ENCODE measurements at regions not wholly inside any gene's neighbourhood (a gene's known extent, or its start where the extent isn't known, plus 50 kb on each side); places are given as distances from the start of the nearest gene placed in this dataset.

DNA sequence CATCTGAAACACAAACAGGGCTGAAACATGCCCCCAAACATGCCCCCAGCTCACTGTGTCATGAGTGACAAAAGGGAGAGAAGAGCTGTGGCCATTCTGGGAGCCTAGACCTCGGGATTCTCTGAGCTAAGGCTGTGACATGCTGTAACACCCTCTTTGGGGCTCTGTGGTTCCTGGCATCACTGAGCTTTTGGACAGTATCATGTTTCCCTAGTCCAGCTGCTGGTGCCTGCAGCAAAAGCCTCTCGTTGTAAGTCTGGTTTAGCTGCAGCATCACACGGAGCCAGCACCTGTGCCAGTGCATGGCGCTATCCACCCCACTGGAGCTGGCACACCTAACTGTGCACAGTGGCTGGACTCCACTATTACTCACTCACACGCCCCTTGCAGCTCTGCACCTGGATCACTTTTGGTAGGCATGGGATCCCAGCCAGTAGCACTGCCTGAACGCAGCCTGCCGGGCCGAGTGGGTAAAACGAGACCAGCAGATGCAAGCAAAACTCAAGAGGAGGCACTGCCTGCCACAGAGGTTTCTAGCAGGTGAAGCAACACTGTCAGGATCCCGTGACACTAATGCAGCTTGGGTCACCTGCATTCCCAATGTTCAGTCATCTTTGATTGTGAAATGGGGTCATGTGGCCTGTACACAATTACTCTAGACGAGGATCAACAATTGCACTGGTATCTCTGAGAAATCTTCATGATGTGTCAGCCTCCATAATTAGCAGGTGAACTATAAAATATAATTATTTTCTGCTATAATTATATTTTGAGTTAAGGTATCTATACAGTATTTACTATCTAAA, 547.2 kb downstream of the ZNF804A start:
- intact Hi-C loops (cut with DNase I), result no loop called here
- peak in 2 of 10 donors; percentile 67 to 72 for DNase-seq

DNA sequence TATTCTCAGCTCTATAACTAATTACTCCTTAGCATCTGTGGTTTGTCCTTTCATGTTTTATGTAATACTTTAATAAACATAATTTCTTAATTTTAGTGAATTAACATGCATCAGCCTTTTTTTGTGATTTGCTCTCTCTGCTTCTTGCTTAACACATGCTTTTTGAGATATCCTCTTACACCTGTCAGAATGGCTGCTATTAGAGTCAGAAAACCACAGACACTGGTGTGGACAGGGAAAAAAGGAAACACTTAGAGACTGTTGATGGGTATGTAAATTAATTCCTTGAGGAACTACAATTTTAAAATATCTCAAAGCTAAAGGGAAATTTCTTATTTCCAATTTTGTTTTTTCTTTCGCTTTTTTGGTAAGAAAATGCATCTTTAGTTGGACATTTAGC, 549.0 kb downstream of the ZNF804A start:
- intact Hi-C loops (cut with DNase I), result no loop called here
- no peak for DNase-seq

DNA sequence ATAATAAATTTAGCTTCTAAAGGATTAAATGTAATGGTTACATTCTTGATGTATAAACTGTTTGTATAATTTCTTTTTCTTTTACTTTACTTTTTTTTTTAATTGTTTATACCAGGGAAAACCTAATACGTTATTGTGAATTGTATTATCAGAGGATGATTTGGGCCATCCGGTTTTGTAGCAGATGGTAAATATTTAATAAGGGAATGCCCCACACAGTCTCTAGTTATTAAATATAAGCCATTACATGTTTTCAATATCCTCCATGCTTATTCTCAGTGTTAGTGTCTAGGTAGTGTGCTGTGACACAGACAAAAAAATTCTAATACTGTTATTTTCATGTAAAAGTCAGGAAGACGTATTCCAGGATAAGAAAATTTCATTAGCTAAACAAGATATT, 553.9 kb downstream of the ZNF804A start:
- DNase-seq, result no peak
- intact Hi-C loops (cut with DNase I), result no loop called here

DNA sequence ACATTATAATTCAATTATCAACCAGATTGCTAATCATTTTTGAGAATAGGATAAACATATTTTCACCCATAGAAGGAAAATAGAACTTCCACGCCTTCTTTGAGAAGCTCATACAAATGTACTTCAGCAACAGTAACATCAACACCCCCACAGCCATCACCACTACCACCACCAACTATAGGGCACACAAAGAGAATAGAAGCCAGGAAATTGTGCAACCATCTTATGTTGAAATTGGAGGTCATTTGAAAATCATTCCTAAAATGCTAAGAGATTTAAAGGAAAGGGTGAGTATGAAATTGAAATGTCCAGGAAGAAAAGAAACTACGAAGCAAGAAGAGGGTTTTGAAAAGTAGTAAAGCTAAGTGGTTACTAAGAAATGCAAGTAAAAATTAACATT, 563.4 kb downstream of the ZNF804A start:
- DNase-seq, result no peak
- intact Hi-C loops (cut with DNase I), result no loop called here

DNA sequence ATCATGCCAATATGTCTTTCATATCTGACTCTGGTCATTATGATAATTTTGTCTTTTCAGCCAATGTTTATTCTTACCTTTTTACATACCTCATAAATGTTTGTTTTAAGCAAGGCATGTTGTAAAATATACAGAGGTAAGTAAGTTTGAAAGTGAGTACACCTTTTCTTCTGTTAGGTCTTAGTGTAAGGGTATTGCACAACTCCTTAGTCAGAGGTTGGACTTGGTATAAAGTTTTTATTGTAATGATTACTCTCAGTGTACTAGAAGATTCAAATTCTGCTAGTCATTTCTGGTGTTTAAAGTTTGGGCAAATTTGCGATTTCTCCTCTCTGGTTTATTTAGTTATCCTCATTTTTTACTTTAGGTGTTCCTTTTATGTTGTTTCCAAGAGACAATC, 564.3 kb upstream of the FSIP2 start:
- intact Hi-C loops (cut with DNase I), result no loop called here
- DNase-seq, result no peak

DNA sequence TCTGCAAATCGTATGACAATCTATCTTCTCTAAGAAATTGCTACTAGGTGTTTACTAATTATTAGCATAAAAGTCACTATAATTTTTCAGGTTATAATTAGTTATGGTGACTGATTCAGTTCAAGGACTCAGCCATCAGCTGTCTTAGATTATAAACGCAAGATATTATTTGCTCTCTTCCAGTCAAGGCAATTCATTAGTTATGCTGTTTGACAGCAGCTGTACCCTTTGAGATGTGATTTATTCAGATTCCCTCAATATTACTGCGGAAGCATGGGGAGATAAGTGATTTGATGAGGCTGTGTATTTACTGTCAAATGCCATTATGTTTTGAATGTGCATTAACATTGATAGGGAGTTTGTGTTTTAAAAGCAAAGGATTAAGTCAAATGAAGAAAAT, 558.9 kb upstream of the FSIP2 start:
- intact Hi-C loops (cut with DNase I), result no loop called here

DNA sequence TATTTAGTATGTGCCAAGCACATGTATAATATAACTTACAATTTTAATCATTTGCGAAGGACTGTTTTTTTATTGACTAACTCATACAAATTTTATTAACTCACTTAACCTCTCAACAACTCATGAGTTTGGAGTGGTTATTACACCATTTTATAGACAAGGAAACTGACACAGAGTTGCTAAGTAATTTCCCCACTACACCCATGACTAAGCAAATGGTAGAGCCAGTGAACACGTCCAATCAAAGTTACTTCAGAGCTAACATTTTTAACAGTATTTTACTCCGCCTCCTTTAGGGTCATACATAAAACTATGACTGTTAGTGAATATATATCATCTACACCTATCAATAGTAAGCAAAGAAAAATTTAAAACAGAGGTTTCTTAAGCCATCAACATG, 556.7 kb upstream of the FSIP2 start:
- intact Hi-C loops (cut with DNase I), result no loop called here
- DNase-seq, result no peak

More for the DNA sequence above, 558.9 kb upstream of the FSIP2 start:
- DNase-seq, result no peak

DNA sequence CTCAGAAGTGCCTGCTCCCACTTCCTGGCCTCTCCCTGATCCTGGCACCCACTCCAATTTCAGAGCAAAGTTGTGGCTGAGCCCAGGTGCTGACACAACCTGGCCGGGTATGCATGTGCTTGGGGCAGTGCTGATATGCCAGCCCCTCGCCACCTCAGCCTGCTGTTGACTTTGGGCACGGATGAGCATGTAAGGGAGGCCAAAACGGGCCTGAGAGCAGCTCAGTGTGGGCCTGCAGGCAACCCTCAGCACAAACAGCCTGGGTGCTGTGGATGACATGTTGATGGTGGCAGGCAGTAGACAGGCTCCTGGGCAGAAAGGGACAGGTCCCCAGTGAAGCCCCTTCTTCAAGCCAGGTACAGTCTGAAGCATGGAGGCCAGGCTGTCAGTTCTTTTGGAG, 553.6 kb upstream of the FSIP2 start:
- intact Hi-C loops (cut with DNase I), result no loop called here
- DNase-seq, result no peak

DNA sequence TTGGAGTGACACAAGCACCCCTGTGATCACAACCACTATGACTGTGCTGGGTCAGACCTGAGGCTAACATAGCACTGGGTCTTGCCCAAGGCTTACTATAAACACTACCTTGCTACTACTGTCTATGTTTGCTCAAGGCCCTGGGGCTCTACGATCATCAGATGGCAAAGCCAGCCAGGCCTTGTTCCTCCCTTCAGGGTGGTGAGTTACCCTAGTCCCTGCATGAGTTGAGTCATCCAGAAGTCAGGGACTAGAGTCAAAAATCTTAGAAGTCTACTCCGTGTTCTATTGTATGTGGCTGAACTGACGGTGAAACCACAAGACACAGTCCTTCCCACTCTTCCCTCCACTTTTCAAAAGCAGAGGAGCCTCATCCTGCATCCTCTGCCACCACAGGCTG, 551.2 kb upstream of the FSIP2 start:
- no peak for DNase-seq
- intact Hi-C loops (cut with DNase I), result no loop called here

DNA sequence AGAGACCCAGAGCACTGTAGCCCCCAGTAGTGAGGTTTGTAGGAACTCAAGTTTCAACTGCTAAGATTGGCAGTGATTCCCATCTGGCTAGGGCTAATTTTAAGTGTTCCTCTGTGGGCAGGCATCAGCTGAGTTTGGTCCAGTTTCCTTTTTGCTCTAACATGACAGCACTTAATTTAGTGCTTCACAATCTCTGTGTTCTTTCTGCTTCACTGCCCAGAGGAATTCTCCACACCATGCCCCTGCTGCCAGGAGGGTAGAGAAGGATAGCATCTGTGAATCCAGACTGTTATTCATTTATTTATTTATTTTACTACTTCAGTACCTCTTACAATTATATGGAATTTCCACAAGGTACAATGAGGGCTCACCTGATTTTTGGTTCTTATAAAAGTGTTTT, 549.9 kb upstream of the FSIP2 start:
- intact Hi-C loops (cut with DNase I), result no loop called here
- no peak for DNase-seq

DNA sequence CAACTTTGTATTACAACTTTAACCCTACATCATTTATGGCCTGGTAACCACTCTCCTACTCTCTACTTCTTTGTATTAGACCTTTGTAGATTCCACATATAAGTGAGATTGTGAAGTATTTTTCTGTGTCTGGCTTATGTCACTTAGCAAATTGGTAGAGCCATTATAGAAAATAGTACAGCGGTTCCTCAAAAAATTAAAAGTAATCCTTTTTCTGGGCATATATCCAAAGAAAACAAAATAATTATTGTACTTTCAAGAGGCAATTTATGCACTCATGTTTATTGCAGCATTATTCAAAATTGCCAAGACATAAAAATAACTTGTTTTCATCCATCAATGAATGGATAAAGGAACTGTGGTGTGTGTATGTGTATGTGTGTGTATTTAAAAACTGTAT, 537.5 kb upstream of the FSIP2 start:
- intact Hi-C loops (cut with DNase I), result no loop called here
- no peak for DNase-seq

DNA sequence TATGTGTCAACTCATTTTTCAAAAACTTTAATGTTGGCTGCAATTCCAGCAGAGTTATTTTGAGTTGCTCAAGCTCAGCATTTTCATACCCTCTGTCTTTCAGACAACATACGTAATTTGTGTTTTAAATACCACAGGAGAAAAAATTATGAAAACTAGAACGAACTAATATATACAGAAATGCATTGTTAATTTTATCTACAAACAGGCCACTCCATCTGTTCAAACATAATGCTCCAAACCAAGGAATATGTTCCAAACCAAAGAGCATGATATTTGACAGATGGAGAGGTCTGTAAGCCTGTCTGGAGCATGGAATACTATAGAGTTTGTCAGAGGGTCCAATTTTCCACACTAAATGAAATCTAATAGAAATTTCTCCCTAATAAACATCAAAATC, 536.2 kb upstream of the FSIP2 start:
- intact Hi-C loops (cut with DNase I), result no loop called here
- no peak for DNase-seq

DNA sequence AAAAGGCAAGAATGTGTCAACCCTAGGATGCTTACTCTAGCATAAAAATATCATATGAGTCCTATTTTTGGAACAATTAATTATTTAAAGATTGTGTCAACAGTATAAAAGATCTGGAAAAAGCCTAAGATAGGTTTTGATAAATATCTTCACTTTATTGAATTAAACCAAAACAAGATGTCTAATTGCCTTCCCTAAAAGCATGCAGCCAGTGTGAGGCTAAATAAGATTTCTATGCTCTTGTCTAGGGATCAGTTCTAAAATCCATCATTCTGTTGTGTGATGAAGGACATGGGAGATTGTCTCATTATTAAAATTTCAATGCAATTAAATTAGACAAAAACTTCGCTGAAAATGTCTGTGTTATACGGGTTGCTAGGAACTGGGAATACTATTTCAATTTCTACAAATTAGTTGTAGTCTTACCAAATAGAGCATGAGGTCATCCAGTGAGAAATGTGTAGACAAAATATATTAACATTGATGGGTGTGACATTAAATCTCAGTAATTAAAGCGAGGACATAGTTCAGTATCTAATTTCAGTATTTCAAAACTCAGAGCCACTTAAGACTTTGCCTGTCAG, 535.6 kb upstream of the FSIP2 start:
- intact Hi-C loops (cut with DNase I), result no loop called here
- no peak for DNase-seq

DNA sequence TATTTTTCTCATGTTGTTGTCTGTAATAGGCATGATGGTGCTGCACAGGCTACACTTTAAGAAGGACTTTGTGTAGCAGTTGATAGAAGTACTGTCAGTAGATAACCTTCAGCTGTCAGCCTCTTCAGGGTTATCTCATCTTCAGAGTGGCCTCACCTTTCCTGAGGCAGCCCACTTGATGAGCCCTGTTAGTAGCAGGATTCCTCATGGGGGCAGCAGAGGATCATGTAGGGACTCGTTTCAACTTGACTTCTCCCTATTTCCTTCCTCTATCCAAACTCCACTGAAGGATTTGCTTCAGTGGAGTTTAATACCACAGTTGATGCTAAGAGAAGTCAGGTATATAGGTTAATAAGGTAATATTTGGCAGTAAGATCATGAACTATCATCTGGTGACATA, 530.3 kb upstream of the FSIP2 start:
- DNase-seq, result peak in 1 of 10 donors; percentile 19
- intact Hi-C loops (cut with DNase I), result no loop called here

DNA sequence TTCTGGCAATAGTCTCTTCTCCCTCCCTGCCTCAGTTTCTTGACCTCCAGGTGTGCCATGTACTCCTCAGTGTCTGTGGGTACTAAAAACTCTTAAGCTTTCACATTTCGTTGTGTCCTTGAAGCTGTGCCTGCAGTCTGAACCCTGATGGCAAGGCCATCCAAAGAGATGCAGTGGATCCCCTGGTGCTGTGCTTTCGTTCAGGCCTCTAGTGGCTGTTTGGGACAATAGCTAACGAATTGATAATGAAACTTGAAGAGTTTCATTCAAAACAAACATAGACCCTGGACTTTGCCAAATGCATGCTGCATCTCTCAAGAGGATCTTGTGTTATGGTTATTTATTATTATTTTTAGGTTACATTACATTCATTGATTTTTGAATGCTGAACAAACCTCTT, 523.1 kb upstream of the FSIP2 start:
- no peak for DNase-seq
- intact Hi-C loops (cut with DNase I), result no loop called here

DNA sequence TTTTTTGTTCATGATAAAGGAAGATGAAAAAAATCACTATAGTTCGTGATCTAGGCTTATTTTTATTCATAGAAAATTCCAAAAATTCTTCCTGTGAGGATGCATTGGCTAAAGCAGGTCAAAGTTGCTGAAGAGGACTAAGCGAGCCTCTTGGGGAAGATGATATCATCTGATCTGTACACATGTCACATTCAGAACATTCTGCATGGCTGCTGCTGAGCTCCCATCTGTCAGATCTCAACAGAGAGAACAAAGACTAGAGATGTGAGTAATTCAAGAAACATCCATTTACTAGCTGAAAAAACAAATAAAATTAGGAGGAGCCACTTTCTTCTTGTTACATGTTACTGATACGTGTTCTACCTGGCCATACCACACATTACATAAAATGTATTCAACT, 518.6 kb upstream of the FSIP2 start:
- DNase-seq, result no peak
- intact Hi-C loops (cut with DNase I), result no loop called here

DNA sequence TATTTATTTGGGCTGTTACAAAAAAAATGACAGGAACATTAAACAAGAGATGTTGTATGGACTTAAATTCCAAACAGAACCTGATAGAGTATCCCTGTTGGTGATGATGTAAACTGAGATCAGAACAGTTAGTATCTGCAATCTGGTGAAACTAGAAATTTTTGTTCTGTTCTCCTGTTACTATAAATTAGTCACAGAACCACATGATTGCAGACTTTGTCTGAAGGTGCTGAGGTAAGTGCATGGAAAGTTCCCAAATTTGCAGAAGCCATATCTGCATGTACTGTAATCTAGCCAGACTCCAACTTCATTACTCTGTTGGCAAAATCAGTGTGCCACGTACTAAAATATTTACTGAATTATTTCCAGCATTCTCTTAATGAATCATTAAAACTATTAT, 516.3 kb upstream of the FSIP2 start:
- intact Hi-C loops (cut with DNase I), result no loop called here
- peak in 1 of 10 donors; percentile 15 for DNase-seq

DNA sequence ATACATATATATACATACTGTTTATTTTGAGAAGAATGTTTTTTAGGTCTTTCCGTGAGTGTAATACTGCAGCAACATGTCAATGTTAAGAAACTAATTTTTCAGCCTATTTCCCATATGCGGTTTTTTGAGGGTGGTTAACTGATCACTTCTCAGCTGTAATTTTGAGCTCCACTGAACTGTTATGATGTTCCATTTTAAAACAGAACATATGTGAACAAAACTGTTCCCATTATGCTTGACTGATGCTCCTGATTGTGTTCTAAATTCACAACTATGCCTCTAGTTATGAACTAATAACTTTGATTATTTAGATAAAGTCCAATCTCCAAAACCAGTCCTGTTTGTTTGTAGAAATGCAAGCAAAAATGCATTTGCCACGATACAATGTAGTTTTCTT, 511.2 kb upstream of the FSIP2 start:
- intact Hi-C loops (cut with DNase I), result no loop called here
- no peak for DNase-seq

DNA sequence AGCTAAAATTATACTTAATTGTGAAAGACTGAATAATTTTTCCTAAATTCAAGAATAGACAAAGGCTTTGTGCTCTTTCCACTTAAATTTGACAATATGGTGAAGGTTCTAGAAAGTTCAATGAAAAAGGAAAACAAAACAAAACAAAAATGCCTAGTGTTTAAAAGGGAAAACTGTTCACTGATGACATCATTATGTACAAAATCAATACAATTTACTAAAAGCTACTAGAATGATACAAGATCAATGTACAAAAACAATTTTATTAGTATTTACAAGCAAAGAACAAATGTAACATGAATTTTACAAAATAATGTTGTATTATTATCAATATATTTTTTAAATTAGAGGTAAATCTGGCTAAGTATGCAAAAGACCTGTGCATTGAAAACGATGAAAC, 499.1 kb upstream of the FSIP2 start:
- intact Hi-C loops (cut with DNase I), result no loop called here

DNA sequence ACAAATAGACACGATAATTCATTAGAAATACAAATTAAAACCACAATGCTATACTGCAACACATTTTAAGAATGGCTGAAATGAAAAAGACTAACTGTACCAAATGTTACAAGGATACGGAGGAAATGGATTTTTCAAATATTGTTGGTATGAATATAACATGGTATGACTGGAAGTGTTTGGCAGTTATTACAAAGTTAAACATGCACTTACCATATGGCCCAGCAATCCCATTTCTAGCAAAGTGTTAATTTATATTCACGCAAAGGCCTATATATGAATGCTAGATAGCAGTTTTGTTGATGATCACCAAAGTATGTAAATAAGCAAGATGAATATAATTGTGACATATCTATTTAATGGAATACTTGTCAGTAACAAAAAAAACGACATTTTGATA, 497.8 kb upstream of the FSIP2 start:
- no peak for DNase-seq
- intact Hi-C loops (cut with DNase I), result no loop called here

More for the DNA sequence above, 499.1 kb upstream of the FSIP2 start:
- no peak for DNase-seq

DNA sequence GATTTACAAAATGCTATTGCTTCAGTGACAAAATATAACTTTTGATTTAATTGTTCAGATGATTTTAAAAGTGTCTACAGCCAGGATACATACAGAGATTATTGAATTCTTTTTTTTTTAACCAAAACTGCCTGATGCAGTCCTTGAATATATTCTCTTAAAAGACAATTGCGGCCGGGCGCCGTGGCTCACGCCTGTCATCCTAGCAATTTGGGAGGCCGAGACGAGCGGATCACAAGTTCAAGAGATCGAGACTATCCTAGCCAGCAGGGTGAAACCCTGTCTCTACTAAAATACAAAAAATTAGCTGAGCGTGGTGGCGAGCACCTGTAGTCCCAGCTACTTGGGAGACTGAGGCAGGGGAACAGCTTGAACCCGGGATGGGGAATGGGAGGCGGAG, 497.0 kb upstream of the FSIP2 start:
- intact Hi-C loops (cut with DNase I), result no loop called here
- DNase-seq, result peak in 1 of 10 donors; percentile 68

DNA sequence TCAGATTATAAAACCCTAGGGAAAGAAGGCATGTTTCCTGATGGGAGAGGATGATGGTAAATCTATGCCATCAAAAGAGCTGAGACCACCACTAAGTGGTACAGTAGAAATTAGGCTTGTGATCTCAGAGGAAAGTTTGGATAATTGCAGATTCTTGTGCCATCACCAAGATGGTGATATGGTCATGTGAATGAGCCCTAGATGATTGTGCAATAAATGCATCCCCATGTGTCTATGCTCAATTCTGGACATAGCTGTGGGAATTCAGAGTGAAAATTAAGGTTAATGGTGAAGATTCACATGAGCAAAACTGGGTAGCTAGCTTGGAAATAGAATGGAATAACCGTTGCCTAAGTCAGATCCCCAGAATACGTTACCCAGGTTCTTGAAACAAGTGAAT, 496.1 kb upstream of the FSIP2 start:
- intact Hi-C loops (cut with DNase I), result no loop called here
- no peak for DNase-seq

DNA sequence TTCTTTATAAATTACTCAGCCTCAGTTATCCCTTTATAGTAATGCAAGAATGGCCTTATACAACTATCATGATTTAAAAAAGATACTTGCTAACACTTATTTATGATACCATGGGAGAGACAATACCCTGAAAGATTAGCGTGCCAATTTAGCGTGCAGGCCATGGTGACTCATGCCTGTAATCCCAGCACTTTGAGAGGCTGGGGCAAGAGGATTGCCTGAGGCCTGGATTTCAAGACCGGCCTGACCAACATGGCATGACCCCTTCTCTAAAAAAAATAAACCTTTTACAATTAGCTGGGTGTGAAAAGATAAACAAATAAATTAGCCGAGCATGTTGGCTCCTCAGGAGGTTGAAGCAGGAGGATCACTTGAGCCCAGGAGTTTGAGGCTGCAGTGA, 493.4 kb upstream of the FSIP2 start:
- DNase-seq, result no peak
- intact Hi-C loops (cut with DNase I), result no loop called here
